ENCODE measurements at regions not wholly inside any gene's neighbourhood (a gene's known extent, or its start where the extent isn't known, plus 50 kb on each side); places are given as distances from the start of the nearest gene placed in this dataset.

- TF ChIP-seq, protein P1, sequence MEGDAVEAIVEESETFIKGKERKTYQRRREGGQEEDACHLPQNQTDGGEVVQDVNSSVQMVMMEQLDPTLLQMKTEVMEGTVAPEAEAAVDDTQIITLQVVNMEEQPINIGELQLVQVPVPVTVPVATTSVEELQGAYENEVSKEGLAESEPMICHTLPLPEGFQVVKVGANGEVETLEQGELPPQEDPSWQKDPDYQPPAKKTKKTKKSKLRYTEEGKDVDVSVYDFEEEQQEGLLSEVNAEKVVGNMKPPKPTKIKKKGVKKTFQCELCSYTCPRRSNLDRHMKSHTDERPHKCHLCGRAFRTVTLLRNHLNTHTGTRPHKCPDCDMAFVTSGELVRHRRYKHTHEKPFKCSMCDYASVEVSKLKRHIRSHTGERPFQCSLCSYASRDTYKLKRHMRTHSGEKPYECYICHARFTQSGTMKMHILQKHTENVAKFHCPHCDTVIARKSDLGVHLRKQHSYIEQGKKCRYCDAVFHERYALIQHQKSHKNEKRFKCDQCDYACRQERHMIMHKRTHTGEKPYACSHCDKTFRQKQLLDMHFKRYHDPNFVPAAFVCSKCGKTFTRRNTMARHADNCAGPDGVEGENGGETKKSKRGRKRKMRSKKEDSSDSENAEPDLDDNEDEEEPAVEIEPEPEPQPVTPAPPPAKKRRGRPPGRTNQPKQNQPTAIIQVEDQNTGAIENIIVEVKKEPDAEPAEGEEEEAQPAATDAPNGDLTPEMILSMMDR (IDR thresholded peaks at IDR 0.05; ENCODE audit: low read depth, low read length, poor library complexity, severe bottlenecking), result no peak
- TF ChIP-seq EZH2phosphoT487 (IDR thresholded peaks at IDR 0.05; ENCODE audit: borderline replicate concordance, low read length), result no peak
These were observed 372.4 kb upstream of the PROX1 start for GRCh38 chr1:213615226-213615916.
